ENCODE measurements at regions not wholly inside any gene's neighbourhood (a gene's known extent, or its start where the extent isn't known, plus 50 kb on each side); places are given as distances from the start of the nearest gene placed in this dataset.
A peak's percentile ranks its signal among the peaks of the same experiment; 100 is the strongest.

GRCh38 chr21:27649762-27650161 lies 682.9 kb upstream of the ADAMTS5 start:
- Histone ChIP-seq H3K4me2 (no peak overlapping the region), H3K27ac (no peak overlapping the region), H3K9me3 (ENCODE audit: low read depth) (no peaks in the 10 kb centered on the region), H3K27me3 (no peaks in the 10 kb centered on the region), H4K20me1 (ENCODE audit: insufficient read depth, poor library complexity, severe bottlenecking) (no peaks in the 10 kb centered on the region), H2AFZ (no peak overlapping the region), H3K79me2 (no peaks in the 10 kb centered on the region), H3K9me2 (replicated peaks; ENCODE audit: insufficient read depth) (no peaks in the 10 kb centered on the region), H3K4me3 (no peak overlapping the region), H3K4me1 (ENCODE audit: insufficient read depth) (no peaks in the 10 kb centered on the region), H3K36me3 (replicated peaks; ENCODE audit: insufficient read depth, low read depth) (no peaks in the 10 kb centered on the region)
- TF ChIP-seq CTCF (IDR thresholded peaks at IDR 0.05; ENCODE audit: poor library complexity) (no peak), EZH2phosphoT487 (IDR thresholded peaks at IDR 0.05; ENCODE audit: low read depth, severe bottlenecking, unreplicated experiment) (no peak), EZH2 (IDR thresholded peaks at IDR 0.05; ENCODE audit: borderline replicate concordance) (no peak)
- DNase-seq (ENCODE audit: low spot score), result no peak
- 87% methylated on average over 3 of the region's 3 CpGs for WGBS (ENCODE audit: low lambda C conversion rate, missing lambda C conversion rate)

GRCh38 chr21:27649323-27649722 lies 682.4 kb upstream of the ADAMTS5 start:
- Histone ChIP-seq H3K4me1 (ENCODE audit: insufficient read depth) (no peaks in the 10 kb centered on the region), H3K9me3 (ENCODE audit: low read depth) (no peaks in the 10 kb centered on the region), H3K9me2 (replicated peaks; ENCODE audit: insufficient read depth) (no peaks in the 10 kb centered on the region), H3K4me3 (no peak overlapping the region), H4K20me1 (ENCODE audit: insufficient read depth, poor library complexity, severe bottlenecking) (no peaks in the 10 kb centered on the region), H3K36me3 (replicated peaks; ENCODE audit: insufficient read depth, low read depth) (no peaks in the 10 kb centered on the region), H3K79me2 (no peaks in the 10 kb centered on the region), H3K27me3 (no peaks in the 10 kb centered on the region), H3K27ac (peak overlapping the region; percentile 34), H2AFZ (no peak overlapping the region), H3K4me2 (no peak overlapping the region)
- TF ChIP-seq EZH2phosphoT487 (IDR thresholded peaks at IDR 0.05; ENCODE audit: low read depth, severe bottlenecking, unreplicated experiment), result no peak
- TF ChIP-seq EZH2 (IDR thresholded peaks at IDR 0.05; ENCODE audit: borderline replicate concordance), result no peak
- TF ChIP-seq CTCF (IDR thresholded peaks at IDR 0.05; ENCODE audit: poor library complexity), result no peak
- DNase-seq (ENCODE audit: low spot score), result no peak
- WGBS (ENCODE audit: low lambda C conversion rate, missing lambda C conversion rate), result 87% methylated on average over 4 of the region's 4 CpGs

- no peaks in the 10 kb centered on the region for H3K4me1 ChIP-seq (ENCODE audit: insufficient read depth)
- H3K27me3 ChIP-seq, result no peaks in the 10 kb centered on the region
- peak; percentile 18 for DNase-seq (ENCODE audit: low spot score)
- no peak overlapping the region for H2AFZ ChIP-seq
- H3K9me2 ChIP-seq (replicated peaks; ENCODE audit: insufficient read depth), result no peaks in the 10 kb centered on the region
- no peaks in the 10 kb centered on the region for H3K36me3 ChIP-seq (replicated peaks; ENCODE audit: insufficient read depth, low read depth)
- peak overlapping the region; percentile 34 for H3K27ac ChIP-seq
- H3K79me2 ChIP-seq, result no peaks in the 10 kb centered on the region
- TF ChIP-seq EZH2phosphoT487 (IDR thresholded peaks at IDR 0.05; ENCODE audit: low read depth, severe bottlenecking, unreplicated experiment), result no peak
- TF ChIP-seq EZH2 (IDR thresholded peaks at IDR 0.05; ENCODE audit: borderline replicate concordance), result no peak
- no peak for TF ChIP-seq CTCF (IDR thresholded peaks at IDR 0.05; ENCODE audit: poor library complexity)
- 72% methylated on average over 1 of the region's 1 CpG for WGBS (ENCODE audit: low lambda C conversion rate, missing lambda C conversion rate)
- H3K9me3 ChIP-seq (ENCODE audit: low read depth), result no peaks in the 10 kb centered on the region
- no peak overlapping the region for H3K4me3 ChIP-seq
- no peak overlapping the region for H3K4me2 ChIP-seq
- H4K20me1 ChIP-seq (ENCODE audit: insufficient read depth, poor library complexity, severe bottlenecking), result no peaks in the 10 kb centered on the region
Observed at GRCh38 chr21:27648560-27648959, 681.7 kb upstream of the ADAMTS5 start.

GRCh38 chr21:27647921-27648320 lies 681.0 kb upstream of the ADAMTS5 start:
- TF ChIP-seq EZH2phosphoT487 (IDR thresholded peaks at IDR 0.05; ENCODE audit: low read depth, severe bottlenecking, unreplicated experiment) (no peak), EZH2 (IDR thresholded peaks at IDR 0.05; ENCODE audit: borderline replicate concordance) (no peak), CTCF (IDR thresholded peaks at IDR 0.05; ENCODE audit: poor library complexity) (no peak)
- WGBS (ENCODE audit: low lambda C conversion rate, missing lambda C conversion rate), result 61% methylated on average over 3 of the region's 3 CpGs
- no peak overlapping the region for H3K4me2 ChIP-seq
- H3K36me3 ChIP-seq (replicated peaks; ENCODE audit: insufficient read depth, low read depth), result no peaks in the 10 kb centered on the region
- H3K4me3 ChIP-seq, result no peak overlapping the region
- H3K27ac ChIP-seq, result peak overlapping the region; percentile 3
- DNase-seq (ENCODE audit: low spot score), result no peak
- no peaks in the 10 kb centered on the region for H4K20me1 ChIP-seq (ENCODE audit: insufficient read depth, poor library complexity, severe bottlenecking)
- no peaks in the 10 kb centered on the region for H3K4me1 ChIP-seq (ENCODE audit: insufficient read depth)
- H2AFZ ChIP-seq, result no peak overlapping the region
- H3K9me3 ChIP-seq (ENCODE audit: low read depth), result no peaks in the 10 kb centered on the region
- H3K9me2 ChIP-seq (replicated peaks; ENCODE audit: insufficient read depth), result no peaks in the 10 kb centered on the region
- H3K27me3 ChIP-seq, result no peaks in the 10 kb centered on the region
- no peaks in the 10 kb centered on the region for H3K79me2 ChIP-seq
